Omental fat pad (tissue), 3 donors: ENCODE measurements at regions not wholly inside any gene's neighbourhood (a gene's known extent, or its start where the extent isn't known, plus 50 kb on each side); places are given as distances from the start of the nearest gene placed in this dataset.

Experiments
- ATAC-seq: fragments of 150-250 bp; one replicate; pipeline ENCODE4 v1.9.1; 2016; ENCODE audit warnings: mild to moderate bottlenecking, moderate library complexity; ENCODE audit not compliant: low FRiP score
- DNase-seq: peaks from one replicate; pipeline ENCODE4 v3.0.0-alpha.2; 2019; ENCODE audit warnings: low spot score
- CTCF ChIP-seq, 3 donors: fragments of 450-650 bp; IDR thresholded peaks; one replicate each; pipeline ENCODE4 v1.5.1; 2016 to 2017; ENCODE audit warnings: antibody characterized with exemption in 3 of 3, mild to moderate bottlenecking in 3 of 3, moderate library complexity in 2 of 3

GRCh38 chr1:232682248-232682647 is 52.3 kb upstream of the SIPA1L2 start:
- no peak for DNase-seq
- no peak for TF ChIP-seq CTCF (IDR thresholded peaks at IDR 0.05)
- no peak for ATAC-seq

GRCh38 chr1:232684371-232685105 is 54.6 kb upstream of the SIPA1L2 start:
- ATAC-seq, result no peak
- no peak for DNase-seq
- TF ChIP-seq CTCF (IDR thresholded peaks at IDR 0.05), result no peak

GRCh38 chr1:232686346-232686745 is 56.4 kb upstream of the SIPA1L2 start:
- no peak for ATAC-seq
- TF ChIP-seq CTCF (IDR thresholded peaks at IDR 0.05), result no peak
- DNase-seq, result no peak

GRCh38 chr1:232687304-232687703 is 57.4 kb upstream of the SIPA1L2 start:
- no peak for TF ChIP-seq CTCF (IDR thresholded peaks at IDR 0.05)
- DNase-seq (no peak), ATAC-seq (no peak)

GRCh38 chr1:232687728-232688127 is 57.8 kb upstream of the SIPA1L2 start:
- no peak for ATAC-seq
- no peak for TF ChIP-seq CTCF (IDR thresholded peaks at IDR 0.05)
- no peak for DNase-seq

GRCh38 chr1:232688398-232688797 is 58.5 kb upstream of the SIPA1L2 start:
- no peak for TF ChIP-seq CTCF (IDR thresholded peaks at IDR 0.05)
- ATAC-seq (no peak), DNase-seq (no peak)

- ATAC-seq (no peak), DNase-seq (no peak)
- TF ChIP-seq CTCF (IDR thresholded peaks at IDR 0.05), result no peak
Observed at GRCh38 chr1:232689711-232690110, 59.8 kb upstream of the SIPA1L2 start.
